Neutrophil (primary cell): ENCODE measurements at regions not wholly inside any gene's neighbourhood (a gene's known extent, or its start where the extent isn't known, plus 50 kb on each side); places are given as distances from the start of the nearest gene placed in this dataset.

ENCODE experiments used
- H3K27ac ChIP-seq: fragments of 200-600 bp; sonication (generic); 2 replicates; pipeline ENCODE4 v1.5.1; 2016; ENCODE audit warnings: mild to moderate bottlenecking, moderate library complexity
- H3K27me3 ChIP-seq: fragments of 200-600 bp; sonication (generic); 2 replicates; pipeline ENCODE4 v1.6.0; 2016; ENCODE audit warnings: mild to moderate bottlenecking
- H3K36me3 ChIP-seq: fragments of 200-600 bp; sonication (generic); 2 replicates; pipeline ENCODE4 v1.5.1; 2017
- H3K4me1 ChIP-seq, 2 experiments: fragments of 200-600 bp in 1 of 2; sonication (generic) in 1 of 2; 1 replicate in 1 of 2; 2 replicates in 1 of 2; pipeline versions ENCODE4 v1.5.1 to v1.6.1; 2013 to 2016; ENCODE audit warnings: low read depth in 1 of 2, low read length in 1 of 2, mild to moderate bottlenecking in 1 of 2, moderate library complexity in 1 of 2; ENCODE audit not compliant: control insufficient read depth in 1 of 2, insufficient read depth in 1 of 2
- H3K4me3 ChIP-seq, 2 experiments: fragments of 200-600 bp in 1 of 2; sonication (generic) in 1 of 2; 1 replicate in 1 of 2; 2 replicates in 1 of 2; pipeline ENCODE4 v1.5.1; 2013 to 2016; ENCODE audit warnings: low read depth in 1 of 2, low read length in 1 of 2, mild to moderate bottlenecking in 1 of 2, moderate library complexity in 1 of 2
- H3K9me3 ChIP-seq: fragments of 200-600 bp; sonication (generic); 2 replicates; pipeline ENCODE4 v1.5.1; 2016
- CTCF ChIP-seq: fragments of 200-600 bp; sonication (generic); IDR thresholded peaks from 2 replicates; pipeline ENCODE4 v1.5.1; 2016; ENCODE audit warnings: antibody characterized with exemption

DNA sequence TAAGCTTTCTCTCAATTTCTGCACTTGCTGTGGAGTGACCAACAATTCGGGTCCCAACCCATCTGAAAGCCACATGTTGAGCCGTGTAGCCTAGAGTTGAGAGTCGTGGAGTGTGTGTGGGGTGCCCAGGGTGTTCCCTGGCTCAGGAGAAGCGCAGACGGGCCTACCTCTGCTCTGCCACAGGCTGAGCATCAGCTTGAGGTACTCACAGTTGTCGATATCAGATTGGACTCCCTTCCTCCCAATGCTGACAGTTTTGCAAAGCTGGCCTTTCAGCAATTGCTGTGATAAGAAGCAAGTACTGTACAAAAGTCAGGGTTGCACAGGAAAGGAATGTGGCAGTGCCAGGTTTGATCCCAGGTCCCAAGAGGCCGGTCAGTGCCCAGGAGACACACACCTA is 133.4 kb upstream of the SPACA7 start:
- Histone ChIP-seq H3K9me3 (no peaks in the 10 kb centered on the region), H3K4me3 (no peak overlapping the region), H3K36me3 (no peaks in the 10 kb centered on the region), H3K4me1 (no peaks in the 10 kb centered on the region), H3K27me3 (peaks cover 4% of the 10 kb centered on the region), H3K27ac (no peak overlapping the region)
- no peak for TF ChIP-seq CTCF

DNA sequence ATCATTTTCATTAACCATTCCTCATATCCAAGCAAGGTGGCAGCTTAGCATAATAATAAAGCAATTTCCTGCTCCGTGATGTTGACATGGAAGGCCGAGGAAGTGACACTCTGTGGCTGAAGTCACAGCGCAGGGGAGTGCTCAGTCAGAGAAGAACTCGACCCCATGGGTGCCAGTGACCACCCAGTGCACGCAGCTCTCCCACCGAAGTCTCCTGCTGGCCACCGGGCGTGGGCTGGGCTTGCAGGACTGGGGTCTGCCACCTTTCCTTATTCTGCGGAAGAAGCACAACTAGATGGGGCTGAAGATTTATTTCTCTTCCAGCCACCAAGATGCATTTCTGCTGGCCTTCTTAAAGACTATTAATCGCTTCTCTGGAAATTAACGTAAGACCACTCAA is 132.1 kb upstream of the SPACA7 start:
- no peaks in the 10 kb centered on the region for H3K9me3 ChIP-seq
- peaks cover 4% of the 10 kb centered on the region for H3K27me3 ChIP-seq
- no peak overlapping the region for H3K27ac ChIP-seq
- H3K4me1 ChIP-seq: no peaks in the 10 kb centered on the region
- H3K36me3 ChIP-seq: no peaks in the 10 kb centered on the region
- TF ChIP-seq CTCF: no peak
- H3K4me3 ChIP-seq: no peak overlapping the region

GRCh38 chr13:112244495-112245177 is 131.5 kb upstream of the SPACA7 start:
- no peaks in the 10 kb centered on the region for H3K36me3 ChIP-seq

GRCh38 chr13:112245179-112245724 is 130.9 kb upstream of the SPACA7 start:
- no peak overlapping the region for H3K4me3 ChIP-seq
- no peaks in the 10 kb centered on the region for H3K9me3 ChIP-seq
- H3K27me3 ChIP-seq: peaks cover 4% of the 10 kb centered on the region
- no peak overlapping the region for H3K27ac ChIP-seq
- H3K36me3 ChIP-seq: no peaks in the 10 kb centered on the region
- no peak for TF ChIP-seq CTCF
- H3K4me1 ChIP-seq: no peaks in the 10 kb centered on the region

More at GRCh38 chr13:112244495-112245177, 131.5 kb upstream of the SPACA7 start:
- no peak overlapping the region for H3K27ac ChIP-seq
- no peak overlapping the region for H3K4me3 ChIP-seq
- no peak for TF ChIP-seq CTCF
- H3K9me3 ChIP-seq: no peaks in the 10 kb centered on the region
- peaks cover 4% of the 10 kb centered on the region for H3K27me3 ChIP-seq
- H3K4me1 ChIP-seq: no peaks in the 10 kb centered on the region

GRCh38 chr13:112245989-112246388 is 130.2 kb upstream of the SPACA7 start:
- Histone ChIP-seq H3K9me3 (no peaks in the 10 kb centered on the region), H3K4me3 (no peak overlapping the region), H3K4me1 (no peaks in the 10 kb centered on the region), H3K27me3 (peaks cover 4% of the 10 kb centered on the region), H3K36me3 (no peaks in the 10 kb centered on the region), H3K27ac (no peak overlapping the region)
- TF ChIP-seq CTCF: no peak
